ENCODE measurements at regions not wholly inside any gene's neighbourhood (a gene's known extent, or its start where the extent isn't known, plus 50 kb on each side); places are given as distances from the start of the nearest gene placed in this dataset.

- TF ChIP-seq MYNN (tag by site-specific recombination; IDR thresholded peaks at IDR 0.05; ENCODE audit: borderline replicate concordance) (no peak), BCL11A (tag by site-specific recombination; IDR thresholded peaks at IDR 0.05; ENCODE audit: low read depth) (no peak)
Observed at GRCh38 chr5:18074961-18075360, 440.7 kb downstream of the TAF11L14 start.

Data from HEK293 (cell line).